Activated CD8-positive, alpha-beta memory T cell treated with anti-CD3 and anti-CD28 coated beads for 36 hours (primary cell): ENCODE measurements at regions not wholly inside any gene's neighbourhood (a gene's known extent, or its start where the extent isn't known, plus 50 kb on each side); places are given as distances from the start of the nearest gene placed in this dataset.

ENCODE experiments used
- CTCF ChIA-PET: fragments of 350-600 bp; sonication (Branson Sonifier 250); formaldehyde crosslinking; loops from one replicate; lab custom pipeline; 2021; ENCODE audit warnings: antibody characterized with exemption; lab: Charles Lee
- POLR2A ChIA-PET: fragments of 350-600 bp; sonication (Branson Sonifier 250); formaldehyde crosslinking; loops from one replicate; lab custom pipeline; 2021; ENCODE audit warnings: antibody characterized with exemption; lab: Charles Lee

DNA sequence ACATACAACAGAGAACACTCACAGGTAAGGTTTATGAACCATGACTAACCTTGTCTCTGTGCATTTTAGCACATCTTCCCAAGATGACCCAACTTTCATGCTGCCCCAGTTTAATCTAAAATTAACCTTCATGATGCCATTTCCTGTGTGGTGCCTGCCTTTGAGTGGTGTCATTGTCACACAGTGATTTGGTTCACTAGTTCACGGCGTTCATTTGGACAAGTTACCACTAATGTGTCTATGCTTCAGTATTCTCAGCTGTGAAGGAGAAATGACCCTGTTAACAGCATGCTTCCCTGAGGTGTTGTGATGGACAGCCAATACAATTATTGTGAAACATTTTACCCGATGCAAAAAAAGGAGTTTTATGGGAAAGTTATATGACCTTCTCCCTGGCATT lies 693.1 kb downstream of the RWDD3 start:
- ChIA-PET CTCF (no interaction called here), POLR2A (no interaction called here)

- ChIA-PET CTCF (no interaction called here), POLR2A (no interaction called here)
Observed at GRCh38 chr1:95935719-95936118, 701.7 kb downstream of the RWDD3 start.

GRCh38 chr1:95941121-95941798 lies 707.2 kb downstream of the RWDD3 start:
- CTCF ChIA-PET = no interaction called here
- POLR2A ChIA-PET = no interaction called here

- POLR2A ChIA-PET = no interaction called here
- CTCF ChIA-PET = no interaction called here
Observed at GRCh38 chr1:95948023-95948422, 714.0 kb downstream of the RWDD3 start.

- ChIA-PET POLR2A (no interaction called here), CTCF (no interaction called here)
Observed at GRCh38 chr1:95951371-95952102, 717.5 kb downstream of the RWDD3 start.

- POLR2A ChIA-PET = no interaction called here
- CTCF ChIA-PET = no interaction called here
Observed at GRCh38 chr1:95953015-95953414, 719.0 kb downstream of the RWDD3 start.

DNA sequence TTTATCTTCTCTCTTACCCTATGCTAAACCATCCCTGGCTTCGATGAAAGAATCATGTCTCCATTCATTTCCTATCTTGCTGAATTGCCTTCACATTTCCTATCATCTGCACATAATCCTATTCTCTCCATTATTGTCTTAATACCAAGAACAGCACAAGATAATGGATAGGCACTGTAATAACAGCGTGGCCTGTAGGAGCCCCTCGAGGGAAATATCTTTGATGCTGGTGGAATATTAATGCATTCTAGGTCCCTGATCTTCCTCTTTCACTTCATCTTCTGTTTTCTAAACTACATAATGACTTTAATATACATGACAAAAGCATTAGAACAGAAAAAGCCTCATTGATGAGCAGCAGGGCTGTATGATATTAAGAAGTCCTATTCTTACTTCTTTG lies 720.6 kb downstream of the RWDD3 start:
- CTCF ChIA-PET = no interaction called here
- POLR2A ChIA-PET = no interaction called here

GRCh38 chr1:95956215-95956614 lies 722.2 kb downstream of the RWDD3 start:
- ChIA-PET POLR2A (no interaction called here), CTCF (no interaction called here)

DNA sequence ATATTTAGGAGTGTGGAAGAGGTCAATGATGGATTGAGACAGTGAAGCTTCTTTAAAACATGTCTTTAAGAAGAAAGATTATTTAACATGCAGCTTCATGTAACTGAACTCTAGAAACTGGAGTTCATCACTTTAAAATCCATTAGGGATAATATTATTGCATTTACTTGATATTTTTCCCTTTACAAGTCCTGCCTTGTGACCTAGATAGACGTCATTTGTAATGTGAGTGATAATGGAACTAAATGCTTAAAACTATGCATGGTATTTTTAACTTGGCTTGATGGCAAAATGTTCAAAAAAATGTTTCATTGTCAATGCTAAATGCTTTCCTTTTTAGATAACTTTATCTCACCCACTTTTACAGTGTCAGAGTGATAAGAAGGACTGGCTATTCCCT lies 723.7 kb downstream of the RWDD3 start:
- POLR2A ChIA-PET = no interaction called here
- CTCF ChIA-PET = no interaction called here

DNA sequence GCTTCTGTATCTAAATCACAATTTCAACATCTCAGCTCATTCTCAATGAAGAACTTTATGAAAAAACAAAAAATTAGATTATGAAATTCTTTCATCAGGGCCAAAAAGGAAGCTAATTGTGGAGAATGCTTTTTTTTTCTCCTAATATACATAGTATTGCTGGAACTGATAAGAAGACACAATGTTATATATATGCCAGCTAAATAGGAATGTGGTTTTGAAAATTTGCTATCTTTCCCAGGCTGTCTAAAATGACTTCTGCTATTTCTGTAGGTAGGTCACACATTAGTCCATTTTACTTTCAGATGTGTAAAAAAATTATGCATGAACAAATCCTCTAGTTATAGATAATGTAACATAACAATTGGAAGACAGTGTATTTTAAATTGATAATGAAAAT lies 732.9 kb downstream of the RWDD3 start:
- ChIA-PET CTCF (interaction anchor here (1.3 kb wide), 1 partner anchor 20 kb away, joined by 3 read pairs; no protein-coding TSS in a partner anchor), POLR2A (no interaction called here)

- CTCF ChIA-PET = no interaction called here
- POLR2A ChIA-PET = no interaction called here
Observed at GRCh38 chr1:95974586-95974985, 740.6 kb downstream of the RWDD3 start.

GRCh38 chr1:95982711-95983110 lies 738.9 kb upstream of the PTBP2 start:
- CTCF ChIA-PET = no interaction called here
- POLR2A ChIA-PET = no interaction called here

GRCh38 chr1:95983831-95984230 lies 737.8 kb upstream of the PTBP2 start:
- ChIA-PET CTCF (no interaction called here), POLR2A (no interaction called here)

GRCh38 chr1:95984798-95985374 lies 736.7 kb upstream of the PTBP2 start:
- CTCF ChIA-PET = no interaction called here
- POLR2A ChIA-PET = no interaction called here

- POLR2A ChIA-PET = no interaction called here
- CTCF ChIA-PET = no interaction called here
Observed at GRCh38 chr1:95990033-95990432, 731.6 kb upstream of the PTBP2 start.

DNA sequence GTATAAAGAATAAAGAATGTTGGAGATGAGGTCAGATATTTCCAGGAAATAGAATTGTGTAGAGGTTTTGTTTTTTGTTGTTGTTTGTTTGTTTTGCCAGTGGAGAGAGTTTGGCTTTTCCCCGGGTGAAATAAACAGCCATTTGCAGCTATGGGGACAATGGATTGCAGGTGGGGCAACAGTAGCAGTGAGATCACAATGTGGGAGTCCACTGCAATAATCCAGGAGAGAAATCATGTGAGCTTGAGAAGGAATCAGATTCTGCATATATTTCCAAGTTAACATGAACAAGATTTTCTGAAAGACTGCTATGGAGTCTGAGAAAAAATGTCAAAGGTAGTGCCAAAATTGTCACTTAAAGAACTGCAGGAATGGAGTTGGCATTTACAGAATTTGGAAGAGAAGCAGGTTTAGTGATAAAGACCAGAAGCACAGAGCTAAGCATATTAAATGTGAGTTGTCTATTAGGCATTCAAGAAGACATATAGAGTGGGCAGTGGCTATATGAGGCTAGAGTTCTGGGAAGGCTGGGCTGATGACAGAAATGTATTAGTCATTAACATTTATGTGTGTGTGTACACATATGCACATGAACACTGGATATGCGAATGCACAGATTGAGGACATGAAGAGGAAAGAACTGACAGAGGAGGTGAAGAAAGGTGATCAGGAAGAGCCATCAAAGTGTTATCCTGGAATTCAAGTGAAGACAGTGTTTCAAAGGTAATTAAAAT lies 729.6 kb upstream of the PTBP2 start:
- ChIA-PET CTCF (interaction anchor here (0.5 kb wide), 1 partner anchor 328 kb away, joined by 3 read pairs; no protein-coding TSS in a partner anchor), POLR2A (no interaction called here)

DNA sequence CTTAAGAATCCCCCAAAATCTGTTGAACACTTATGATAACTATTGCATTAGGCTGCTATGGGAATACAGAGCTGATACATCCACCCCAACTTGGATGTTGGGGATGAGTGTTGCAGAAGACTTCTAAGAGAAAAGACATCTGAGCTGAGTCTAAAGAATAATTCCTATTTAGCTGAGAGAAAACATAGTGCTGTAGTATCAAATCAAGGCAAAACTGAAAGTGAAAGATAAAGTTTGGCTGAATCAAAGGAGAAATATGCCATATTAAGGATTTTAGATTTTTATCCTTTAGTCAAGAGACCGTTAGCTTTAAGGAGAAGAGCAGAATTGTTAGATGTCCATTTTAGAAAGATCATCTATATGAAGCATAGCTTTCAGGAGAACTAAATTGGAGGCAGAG lies 726.9 kb upstream of the PTBP2 start:
- ChIA-PET POLR2A (no interaction called here), CTCF (no interaction called here)

GRCh38 chr1:96002201-96002600 lies 719.4 kb upstream of the PTBP2 start:
- CTCF ChIA-PET = no interaction called here
- POLR2A ChIA-PET = no interaction called here

GRCh38 chr1:96002969-96003964 lies 718.3 kb upstream of the PTBP2 start:
- POLR2A ChIA-PET = no interaction called here
- CTCF ChIA-PET = no interaction called here
